ENCODE measurements at regions not wholly inside any gene's neighbourhood (a gene's known extent, or its start where the extent isn't known, plus 50 kb on each side); places are given as distances from the start of the nearest gene placed in this dataset.
"Not testable (repeated sequence)": the region's sequence is repeated elsewhere in the genome, so short reads cannot be mapped to it uniquely, and the experiment has no call there.

DNA sequence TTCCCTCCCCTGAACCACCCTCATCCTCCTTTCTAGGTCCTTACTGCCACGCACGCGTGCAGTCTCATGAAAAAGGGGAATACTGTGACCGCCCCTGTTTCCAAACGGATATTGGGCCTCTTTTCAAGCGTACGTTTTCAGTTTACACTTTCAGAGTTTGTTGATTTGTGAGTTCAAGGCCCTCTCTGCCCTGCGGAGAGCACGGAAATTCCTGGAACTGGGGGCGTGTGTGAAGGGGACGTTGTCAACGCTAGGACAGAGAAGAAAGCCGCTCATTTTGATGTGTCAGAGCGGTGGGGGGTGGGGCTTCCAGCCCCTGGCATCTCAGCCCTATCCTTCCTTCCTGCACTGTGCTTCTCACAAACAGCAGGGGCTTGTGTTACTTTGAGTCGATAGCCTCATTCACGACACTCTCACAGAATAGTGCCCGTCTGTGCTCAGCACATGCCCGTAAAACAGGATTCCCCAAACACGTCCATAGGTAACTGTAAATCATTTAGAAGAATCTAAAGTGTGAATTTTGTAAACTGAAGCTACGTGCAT lies 137.6 kb upstream of the PEG3 start:
- TF ChIP-seq GABPA (IDR thresholded peaks at IDR 0.05; ENCODE audit: low read depth), result no peak
- no peak for TF ChIP-seq POLR2AphosphoS5 (IDR thresholded peaks at IDR 0.05; ENCODE audit: low read depth)
- TF ChIP-seq SPI1 (IDR thresholded peaks at IDR 0.05; ENCODE audit: borderline replicate concordance, low read depth), result no peak
- no peak for TF ChIP-seq REST (IDR thresholded peaks at IDR 0.05; ENCODE audit: insufficient replicate concordance, low read depth)
- TF ChIP-seq, protein P1, sequence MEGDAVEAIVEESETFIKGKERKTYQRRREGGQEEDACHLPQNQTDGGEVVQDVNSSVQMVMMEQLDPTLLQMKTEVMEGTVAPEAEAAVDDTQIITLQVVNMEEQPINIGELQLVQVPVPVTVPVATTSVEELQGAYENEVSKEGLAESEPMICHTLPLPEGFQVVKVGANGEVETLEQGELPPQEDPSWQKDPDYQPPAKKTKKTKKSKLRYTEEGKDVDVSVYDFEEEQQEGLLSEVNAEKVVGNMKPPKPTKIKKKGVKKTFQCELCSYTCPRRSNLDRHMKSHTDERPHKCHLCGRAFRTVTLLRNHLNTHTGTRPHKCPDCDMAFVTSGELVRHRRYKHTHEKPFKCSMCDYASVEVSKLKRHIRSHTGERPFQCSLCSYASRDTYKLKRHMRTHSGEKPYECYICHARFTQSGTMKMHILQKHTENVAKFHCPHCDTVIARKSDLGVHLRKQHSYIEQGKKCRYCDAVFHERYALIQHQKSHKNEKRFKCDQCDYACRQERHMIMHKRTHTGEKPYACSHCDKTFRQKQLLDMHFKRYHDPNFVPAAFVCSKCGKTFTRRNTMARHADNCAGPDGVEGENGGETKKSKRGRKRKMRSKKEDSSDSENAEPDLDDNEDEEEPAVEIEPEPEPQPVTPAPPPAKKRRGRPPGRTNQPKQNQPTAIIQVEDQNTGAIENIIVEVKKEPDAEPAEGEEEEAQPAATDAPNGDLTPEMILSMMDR (IDR thresholded peaks at IDR 0.05; ENCODE audit: insufficient read depth, low read length), result no peak
- no peak overlapping the region for H3K4me3 ChIP-seq (replicated peaks; ENCODE audit: insufficient read depth, low read length)
- H3K27me3 ChIP-seq (ENCODE audit: insufficient read depth, poor library complexity, severe bottlenecking), result no peaks in the 10 kb centered on the region
- DNase-seq (ENCODE audit: low read depth in 1 of 2, low spot score in 1 of 2), result no peak
- H3K27ac ChIP-seq (replicated peaks), result no peak overlapping the region

DNA sequence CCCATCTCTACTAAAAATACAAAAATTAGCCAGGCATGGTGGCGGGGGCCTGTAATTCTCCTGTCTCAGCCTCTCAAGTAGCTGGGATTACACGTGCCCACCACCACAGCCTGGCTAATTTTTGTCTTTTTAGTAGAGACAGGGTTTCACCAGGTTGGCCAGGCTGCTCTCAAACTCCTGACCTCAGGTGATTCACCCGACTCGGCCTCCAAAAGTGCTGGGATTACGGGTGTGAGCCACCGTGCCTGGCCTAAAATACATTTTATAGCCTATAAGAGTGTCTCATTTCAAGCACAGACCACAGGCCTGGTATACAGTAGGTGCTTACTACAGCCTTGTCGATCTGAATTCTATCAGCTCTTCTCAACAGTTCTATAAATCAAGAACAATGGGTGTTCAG lies 139.5 kb upstream of the USP29 start:
- not testable (repeated sequence) for H3K27me3 ChIP-seq (ENCODE audit: insufficient read depth, poor library complexity, severe bottlenecking); H3K4me3 ChIP-seq (replicated peaks; ENCODE audit: insufficient read depth, low read length); H3K27ac ChIP-seq (replicated peaks); DNase-seq (ENCODE audit: low read depth in 1 of 2, low spot score in 1 of 2)

- TF ChIP-seq REST (IDR thresholded peaks at IDR 0.05; ENCODE audit: insufficient replicate concordance, low read depth) (no peak), GABPA (IDR thresholded peaks at IDR 0.05; ENCODE audit: low read depth) (no peak), SPI1 (IDR thresholded peaks at IDR 0.05; ENCODE audit: borderline replicate concordance, low read depth) (no peak), POLR2AphosphoS5 (IDR thresholded peaks at IDR 0.05; ENCODE audit: low read depth) (no peak)
- TF ChIP-seq, protein P1 (IDR thresholded peaks at IDR 0.05; ENCODE audit: insufficient read depth, low read length), result no peak
- no peak overlapping the region for H3K4me3 ChIP-seq (replicated peaks; ENCODE audit: insufficient read depth, low read length)
- DNase-seq (ENCODE audit: low read depth in 1 of 2, low spot score in 1 of 2), result no peak
- no peak overlapping the region for H3K27ac ChIP-seq (replicated peaks)
- H3K27me3 ChIP-seq (ENCODE audit: insufficient read depth, poor library complexity, severe bottlenecking), result no peaks in the 10 kb centered on the region
Observed at GRCh38 chr19:56980906-56981305, 138.9 kb upstream of the USP29 start.

DNA sequence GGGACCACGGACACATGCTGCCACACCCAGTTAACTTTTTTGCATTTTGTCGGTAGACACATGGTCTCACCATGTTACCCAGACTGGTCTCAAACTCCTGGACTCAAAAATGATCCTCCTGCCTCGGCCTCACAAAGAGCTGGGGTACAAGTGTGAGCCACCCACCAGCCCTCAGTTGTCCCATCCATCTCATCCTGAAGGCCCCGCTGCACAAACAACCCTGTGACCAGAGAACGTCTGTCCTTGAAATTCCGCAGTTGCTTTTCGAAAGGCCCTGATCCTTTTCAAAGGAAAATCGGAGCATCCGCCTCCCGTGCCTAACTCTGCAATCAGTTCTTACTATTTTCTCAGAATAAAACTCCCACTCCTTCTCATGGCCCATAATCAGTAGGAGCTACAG lies 138.3 kb upstream of the USP29 start:
- not testable (repeated sequence) for H3K27ac ChIP-seq (replicated peaks); DNase-seq (ENCODE audit: low read depth in 1 of 2, low spot score in 1 of 2); H3K27me3 ChIP-seq (ENCODE audit: insufficient read depth, poor library complexity, severe bottlenecking); H3K4me3 ChIP-seq (replicated peaks; ENCODE audit: insufficient read depth, low read length)

DNA sequence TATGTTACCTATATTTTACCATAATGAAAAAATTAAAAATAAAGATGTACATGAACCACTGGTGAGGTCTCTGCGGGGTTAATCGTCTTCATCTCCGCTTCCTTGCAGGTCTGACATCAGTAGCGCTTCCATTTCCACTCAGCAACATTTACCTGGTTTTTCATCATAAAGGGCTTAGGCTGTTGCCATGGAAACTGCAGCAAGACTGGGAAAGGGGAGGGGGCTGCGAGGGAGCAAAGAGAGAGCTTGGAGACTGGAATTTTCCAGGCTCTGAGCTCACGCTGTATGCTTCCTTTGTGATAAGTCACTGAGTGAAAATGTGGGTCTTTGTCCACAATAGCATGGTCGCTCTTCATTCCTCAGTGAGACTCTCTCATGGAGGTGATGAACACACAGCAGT lies 136.6 kb upstream of the USP29 start:
- no peak for TF ChIP-seq POLR2AphosphoS5 (IDR thresholded peaks at IDR 0.05; ENCODE audit: low read depth)
- no peak for TF ChIP-seq REST (IDR thresholded peaks at IDR 0.05; ENCODE audit: insufficient replicate concordance, low read depth)
- no peak for TF ChIP-seq GABPA (IDR thresholded peaks at IDR 0.05; ENCODE audit: low read depth)
- TF ChIP-seq SPI1 (IDR thresholded peaks at IDR 0.05; ENCODE audit: borderline replicate concordance, low read depth), result no peak
- TF ChIP-seq, protein P1 (IDR thresholded peaks at IDR 0.05; ENCODE audit: insufficient read depth, low read length), result no peak
- Histone ChIP-seq H3K27ac (replicated peaks) (no peak overlapping the region), H3K4me3 (replicated peaks; ENCODE audit: insufficient read depth, low read length) (no peak overlapping the region), H3K27me3 (ENCODE audit: insufficient read depth, poor library complexity, severe bottlenecking) (no peaks in the 10 kb centered on the region)
- DNase-seq (ENCODE audit: low read depth in 1 of 2, low spot score in 1 of 2), result no peak
